CD4-positive, CD25-positive, alpha-beta regulatory T cell (primary cell): ENCODE measurements at regions not wholly inside any gene's neighbourhood (a gene's known extent, or its start where the extent isn't known, plus 50 kb on each side); places are given as distances from the start of the nearest gene placed in this dataset.
"Not testable (repeated sequence)": the region's sequence is repeated elsewhere in the genome, so short reads cannot be mapped to it uniquely, and the experiment has no call there.

Source experiments
- ATAC-seq, 2 donors: fragments of 150-1000 bp; cut with Tn5 transposase; one replicate each; pipeline ENCODE4 v1.10.0; 2021; ENCODE audit warnings: low read depth in 2 of 2, moderate number of reproducible peaks in 2 of 2, moderate library complexity in 1 of 2
- DNase-seq, 3 donors: peaks; one replicate each; pipeline versions ENCODE4 v3.0.0 to v3.0.0-alpha.2; 2012 to 2022; ENCODE audit warnings: mixed read lengths in 1 of 3
- H3K27ac ChIP-seq: one replicate; pipeline ENCODE4 v1.7.0; 2013; ENCODE audit warnings: mild to moderate bottlenecking, low read length; ENCODE audit not compliant: insufficient read depth, poor library complexity, severe bottlenecking
- H3K27me3 ChIP-seq: one replicate; pipeline ENCODE4 v1.7.0; 2013; ENCODE audit warnings: low read length; ENCODE audit not compliant: control insufficient read depth, insufficient read depth
- H3K36me3 ChIP-seq: one replicate; pipeline ENCODE4 v1.7.0; 2013; ENCODE audit warnings: mild to moderate bottlenecking, low read length, moderate library complexity; ENCODE audit not compliant: control insufficient read depth, insufficient read depth
- H3K4me1 ChIP-seq: 2 replicates; pipeline ENCODE4 v1.7.0; 2013; ENCODE audit warnings: mild to moderate bottlenecking, low read length; ENCODE audit not compliant: insufficient read depth, control insufficient read depth, poor library complexity, severe bottlenecking
- H3K4me3 ChIP-seq: one replicate; pipeline ENCODE4 v1.7.0; 2013; ENCODE audit warnings: low read depth, mild to moderate bottlenecking, low read length, moderate library complexity
- H3K9me3 ChIP-seq, 2 experiments: 1 replicate in 1 of 2; 2 replicates in 1 of 2; pipeline ENCODE4 v1.7.0; 2013; ENCODE audit warnings: low read length in 2 of 2, mild to moderate bottlenecking in 1 of 2, moderate library complexity in 1 of 2; ENCODE audit not compliant: control insufficient read depth in 2 of 2
- H3K27ac Mint-ChIP-seq, 3 donors: one replicate each; pipeline ENCODE4 v1.8.0; 2020 to 2022; ENCODE audit warnings: mild to moderate bottlenecking in 3 of 3, mixed read lengths in 3 of 3, moderate library complexity in 2 of 3
- H3K27me3 Mint-ChIP-seq: one replicate; pipeline ENCODE4 v1.8.0; 2022; ENCODE audit warnings: mild to moderate bottlenecking, mixed read lengths
- H3K36me3 Mint-ChIP-seq: one replicate; pipeline ENCODE4 v1.8.0; 2020; ENCODE audit warnings: mixed read lengths
- H3K4me1 Mint-ChIP-seq, 4 donors: one replicate each; pipeline ENCODE4 v1.8.0; 2020 to 2022; ENCODE audit warnings: mixed read lengths in 4 of 4, mild to moderate bottlenecking in 1 of 4
- H3K4me3 Mint-ChIP-seq, 4 donors: one replicate each; pipeline ENCODE4 v1.8.0; 2020 to 2022; ENCODE audit warnings: mild to moderate bottlenecking in 4 of 4, mixed read lengths in 4 of 4, moderate library complexity in 3 of 4
- H3K9me3 Mint-ChIP-seq, 7 donors: one replicate each; pipeline ENCODE4 v1.8.0; 2020 to 2022; ENCODE audit warnings: mixed read lengths in 7 of 7, mild to moderate bottlenecking in 3 of 7, moderate library complexity in 2 of 7

DNA sequence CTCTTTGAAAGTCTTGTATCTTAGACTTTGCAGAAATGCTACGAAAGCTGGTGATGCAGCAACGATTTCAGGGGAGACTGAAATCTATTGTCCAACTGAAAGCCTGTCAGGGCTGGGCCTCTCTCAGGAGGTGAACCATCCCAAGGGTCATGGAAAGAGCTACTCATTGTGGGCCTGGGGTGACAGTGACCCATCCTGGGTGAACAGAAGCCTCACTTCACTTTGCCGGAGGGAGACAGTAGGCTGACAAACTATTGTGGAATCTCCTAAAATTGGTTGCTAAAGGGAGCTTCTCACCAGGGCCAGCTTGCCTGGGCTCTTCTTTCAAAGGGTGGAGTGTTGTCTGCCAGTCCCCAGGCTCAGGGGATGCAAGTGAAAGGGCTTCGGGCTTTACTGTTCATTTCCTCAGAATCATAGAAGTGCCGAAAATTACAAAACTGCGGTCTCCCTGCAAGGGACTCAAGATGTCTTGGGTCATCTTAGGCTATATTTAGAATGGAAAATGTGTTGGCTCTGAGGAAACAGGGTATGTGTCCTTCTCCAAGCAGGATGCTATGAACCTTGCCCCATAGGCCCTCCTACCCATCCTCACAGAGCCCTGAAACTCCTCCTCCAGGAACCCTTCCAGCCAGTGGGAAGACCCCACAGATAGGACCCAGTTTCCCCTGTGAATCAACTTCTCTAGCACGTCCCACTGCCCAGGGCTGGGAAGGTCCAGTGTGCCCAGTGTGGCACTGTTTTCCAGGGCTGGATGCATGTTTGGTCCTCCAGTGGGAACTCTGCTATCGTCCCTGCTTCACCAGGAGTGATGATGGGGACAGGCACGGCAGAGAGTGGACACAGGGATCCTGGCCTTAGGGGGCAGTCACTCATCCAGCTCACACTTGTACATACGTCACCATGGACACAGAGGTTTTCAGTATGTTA, 173.4 kb upstream of the PLGLB2 start:
- not testable (repeated sequence) for H3K4me3 ChIP-seq, H3K36me3 Mint-ChIP-seq, H3K4me1 ChIP-seq, DNase-seq, H3K9me3 ChIP-seq, H3K27me3 ChIP-seq, ATAC-seq, H3K27me3 Mint-ChIP-seq, H3K9me3 Mint-ChIP-seq, H3K27ac ChIP-seq, H3K36me3 ChIP-seq
- peaks cover 0 to 23% (median 4%) of the 10 kb centered on the region in 4 donors for H3K4me1 Mint-ChIP-seq
- H3K4me3 Mint-ChIP-seq = peak overlapping the region in 1 of 4 donors; percentile 75
- peak overlapping the region; percentile 65 to 88 (median 80) for H3K27ac Mint-ChIP-seq

- H3K27ac Mint-ChIP-seq = peak overlapping the region; percentile 65 to 88 (median 80)
- H3K9me3 Mint-ChIP-seq, H3K36me3 ChIP-seq, H3K4me1 ChIP-seq, H3K27me3 Mint-ChIP-seq, H3K27me3 ChIP-seq, H3K36me3 Mint-ChIP-seq, H3K9me3 ChIP-seq: not testable (repeated sequence)
- peak overlapping the region in 2 of 4 donors; percentile 70 to 75 for H3K4me3 Mint-ChIP-seq
- DNase-seq (peak in 1 of 3 donors; percentile 43), ATAC-seq (peak; percentile 33 to 34)
- peak overlapping the region; percentile 18 for H3K4me3 ChIP-seq
- H3K4me1 Mint-ChIP-seq = peaks cover 0 to 16% (median 1%) of the 10 kb centered on the region in 4 donors
- H3K27ac ChIP-seq = peak overlapping the region; percentile 5
Observed at GRCh38 chr2:87575138-87575537, 172.7 kb upstream of the PLGLB2 start.

GRCh38 chr2:87577358-87577757, 170.5 kb upstream of the PLGLB2 start:
- H3K9me3 ChIP-seq, H3K4me3 ChIP-seq, H3K4me3 Mint-ChIP-seq, ATAC-seq, H3K36me3 Mint-ChIP-seq, DNase-seq, H3K27me3 Mint-ChIP-seq, H3K27me3 ChIP-seq, H3K36me3 ChIP-seq, H3K4me1 ChIP-seq, H3K27ac ChIP-seq, H3K9me3 Mint-ChIP-seq: not testable (repeated sequence)
- peaks cover 0 to 14% (median 1%) of the 10 kb centered on the region in 4 donors for H3K4me1 Mint-ChIP-seq
- H3K27ac Mint-ChIP-seq = peak overlapping the region in 1 of 3 donors; percentile 56

- ATAC-seq = peak in 1 of 2 donors; percentile 47
- DNase-seq = not testable (repeated sequence)
Observed at GRCh38 chr2:87582152-87582551, 165.7 kb upstream of the PLGLB2 start.

GRCh38 chr2:87582579-87582978, 165.3 kb upstream of the PLGLB2 start:
- H3K9me3 Mint-ChIP-seq, DNase-seq, H3K36me3 Mint-ChIP-seq, H3K4me1 Mint-ChIP-seq, H3K27ac ChIP-seq, ATAC-seq, H3K9me3 ChIP-seq, H3K27me3 ChIP-seq, H3K27me3 Mint-ChIP-seq, H3K4me1 ChIP-seq, H3K36me3 ChIP-seq, H3K4me3 ChIP-seq, H3K27ac Mint-ChIP-seq, H3K4me3 Mint-ChIP-seq: not testable (repeated sequence)

More at GRCh38 chr2:87582152-87582551, 165.7 kb upstream of the PLGLB2 start:
- H3K27me3 Mint-ChIP-seq, H3K27ac ChIP-seq, H3K4me1 Mint-ChIP-seq, H3K4me3 ChIP-seq, H3K36me3 Mint-ChIP-seq, H3K4me3 Mint-ChIP-seq, H3K9me3 Mint-ChIP-seq, H3K9me3 ChIP-seq, H3K4me1 ChIP-seq, H3K27me3 ChIP-seq, H3K27ac Mint-ChIP-seq, H3K36me3 ChIP-seq: not testable (repeated sequence)

DNA sequence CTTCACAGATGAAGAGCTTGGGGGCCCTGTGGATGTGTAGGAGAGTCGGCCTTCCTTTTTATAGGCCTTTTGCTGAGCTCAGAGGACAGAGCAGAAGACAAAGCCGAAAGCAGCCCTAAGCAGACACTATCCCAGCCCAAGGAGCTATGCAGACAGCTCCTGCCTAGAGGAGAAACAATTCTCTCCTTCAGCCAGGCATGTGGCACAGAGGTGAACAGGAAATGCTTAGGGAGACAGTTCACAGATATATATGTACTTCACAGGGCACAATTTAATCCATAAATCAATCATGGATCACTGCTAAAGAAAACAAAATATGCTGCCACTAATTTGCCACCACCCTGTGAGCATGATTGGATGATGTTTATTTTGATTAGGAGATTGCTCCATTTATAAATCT, 164.5 kb upstream of the PLGLB2 start:
- not testable (repeated sequence) for H3K4me1 Mint-ChIP-seq, H3K27ac Mint-ChIP-seq, H3K4me3 Mint-ChIP-seq, H3K4me3 ChIP-seq, DNase-seq, H3K36me3 ChIP-seq, H3K9me3 Mint-ChIP-seq, H3K36me3 Mint-ChIP-seq, H3K27me3 Mint-ChIP-seq, H3K4me1 ChIP-seq, H3K27me3 ChIP-seq, ATAC-seq, H3K9me3 ChIP-seq, H3K27ac ChIP-seq

DNA sequence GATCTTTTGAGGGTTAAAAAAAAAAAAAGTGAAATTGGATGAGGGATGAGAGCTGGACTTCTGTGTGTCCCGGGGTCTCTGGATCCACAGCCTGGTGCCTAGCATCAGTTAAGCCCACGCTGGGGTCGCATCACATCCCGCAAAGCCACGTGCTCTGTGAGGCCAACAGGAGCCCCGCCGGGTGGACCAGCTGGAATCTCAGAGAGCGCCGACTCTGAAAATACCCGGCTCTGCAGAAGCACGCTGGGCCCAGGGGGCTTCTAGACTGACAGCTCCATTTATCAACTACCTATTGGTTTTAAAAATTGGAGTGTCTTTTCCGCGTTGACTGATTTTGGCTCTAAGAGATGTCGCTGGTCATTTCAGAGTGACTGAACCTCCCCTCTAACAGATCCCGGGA, 164.1 kb upstream of the PLGLB2 start:
- DNase-seq, H3K4me3 Mint-ChIP-seq, H3K9me3 ChIP-seq, H3K36me3 ChIP-seq, H3K27me3 ChIP-seq, ATAC-seq, H3K4me1 Mint-ChIP-seq, H3K27ac Mint-ChIP-seq, H3K4me3 ChIP-seq, H3K9me3 Mint-ChIP-seq, H3K36me3 Mint-ChIP-seq, H3K4me1 ChIP-seq, H3K27me3 Mint-ChIP-seq, H3K27ac ChIP-seq: not testable (repeated sequence)

GRCh38 chr2:87584268-87584906, 163.5 kb upstream of the PLGLB2 start:
- H3K9me3 Mint-ChIP-seq, H3K36me3 Mint-ChIP-seq, H3K27me3 ChIP-seq, H3K36me3 ChIP-seq, H3K4me1 ChIP-seq, H3K4me1 Mint-ChIP-seq, H3K4me3 ChIP-seq, H3K27ac ChIP-seq, H3K9me3 ChIP-seq, H3K27me3 Mint-ChIP-seq, DNase-seq: not testable (repeated sequence)
- Mint-ChIP-seq H3K27ac (peak overlapping the region in 2 of 3 donors; percentile 42 to 43), H3K4me3 (peak overlapping the region in 1 of 4 donors; percentile 35)
- ATAC-seq = peak in 1 of 2 donors; percentile 42
